Frontal cortex (tissue), 3 donors: ENCODE measurements at regions not wholly inside any gene's neighbourhood (a gene's known extent, or its start where the extent isn't known, plus 50 kb on each side); places are given as distances from the start of the nearest gene placed in this dataset.

ENCODE experiments used
- DNase-seq, 2 donors: peaks; one replicate each; pipeline ENCODE4 v3.0.0; 2012; ENCODE audit warnings: low spot score in 2 of 2
- FAIRE-seq: peaks from 2 replicates; lab custom pipeline; 2012; peaks lifted over from hg19 to GRCh38; lab: Jason Lieb, UNC
- donor health status: control.
- donor health status: control.
- donor health status: control.

- no peak for FAIRE-seq
Measured at GRCh38 chr6:22621701-22622100, 52.3 kb downstream of the HDGFL1 start.

GRCh38 chr6:22622351-22622750, 53.0 kb downstream of the HDGFL1 start:
- no peak for FAIRE-seq
- no peak for DNase-seq

More at GRCh38 chr6:22621701-22622100, 52.3 kb downstream of the HDGFL1 start:
- no peak for DNase-seq

- DNase-seq (no peak), FAIRE-seq (no peak)
Measured at GRCh38 chr6:22622813-22623212, 53.4 kb downstream of the HDGFL1 start.

DNA sequence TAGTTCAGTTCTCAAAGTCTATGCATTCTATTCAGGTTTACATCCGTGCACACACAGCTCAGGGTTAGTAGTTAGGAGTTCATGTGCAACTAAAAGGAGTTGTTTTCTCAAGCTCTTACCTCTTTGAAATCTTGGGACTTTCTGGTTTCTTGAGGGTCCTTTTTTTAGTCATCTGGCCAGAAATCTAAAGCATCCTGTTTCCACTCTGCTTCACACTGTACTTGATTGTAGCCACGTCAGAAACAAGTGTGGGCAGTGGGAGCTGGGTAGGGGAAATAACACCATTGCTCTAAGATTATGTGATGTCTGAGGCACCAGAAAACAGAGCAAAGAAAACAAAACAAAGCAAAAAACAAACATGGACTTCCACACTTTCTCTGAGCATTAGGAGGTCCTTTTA, 58.3 kb downstream of the HDGFL1 start:
- DNase-seq, result no peak
- FAIRE-seq, result no peak

- FAIRE-seq (no peak), DNase-seq (no peak)
Measured at GRCh38 chr6:22631091-22631490, 61.7 kb downstream of the HDGFL1 start.

DNA sequence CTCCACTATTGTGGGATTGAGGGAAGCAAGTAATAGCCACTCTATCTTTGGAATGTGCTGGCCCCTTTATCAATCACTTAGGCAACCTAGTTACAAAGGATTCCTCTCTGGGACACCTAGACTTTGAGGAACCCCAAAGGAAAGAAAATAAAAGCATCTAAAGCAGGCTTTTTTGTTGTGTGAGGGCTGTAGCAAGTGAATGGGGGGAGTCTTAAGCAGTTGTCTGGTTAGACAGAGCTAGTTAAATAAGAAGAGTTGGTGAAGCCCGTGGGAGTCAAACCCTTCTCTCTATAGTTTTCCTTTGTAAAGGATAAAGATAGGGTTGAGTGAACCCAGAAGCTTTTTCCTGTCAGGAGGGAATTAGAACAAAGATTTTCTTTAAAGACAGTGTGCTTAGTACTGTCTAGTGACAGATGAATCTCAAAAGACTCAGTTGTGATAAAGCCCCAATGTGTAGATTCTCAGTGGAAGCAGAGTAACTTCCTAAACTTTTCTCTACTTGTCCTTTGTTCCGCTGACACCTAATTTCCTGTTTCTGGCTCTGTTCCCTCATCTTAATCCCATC, 63.3 kb downstream of the HDGFL1 start:
- DNase-seq (no peak), FAIRE-seq (no peak)

DNA sequence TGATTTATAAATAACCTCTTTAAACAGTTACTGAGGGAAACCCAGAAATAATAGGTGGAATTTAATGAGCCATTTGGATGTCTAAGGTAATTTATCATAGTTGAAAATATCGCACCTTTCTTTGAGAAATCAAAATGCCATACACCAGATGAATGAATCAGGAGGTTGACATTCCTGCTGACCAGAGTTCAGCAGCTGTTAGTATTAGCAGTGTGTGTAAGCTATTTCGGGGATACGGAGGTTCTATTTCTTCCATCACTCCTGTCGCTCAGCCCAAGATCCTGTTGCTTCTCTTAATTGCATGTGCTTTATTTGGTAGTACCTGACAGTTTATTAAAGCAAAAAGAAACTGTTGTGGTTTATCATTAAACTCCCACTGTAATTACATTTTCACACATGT, 67.1 kb downstream of the HDGFL1 start:
- DNase-seq, result no peak
- FAIRE-seq, result no peak

DNA sequence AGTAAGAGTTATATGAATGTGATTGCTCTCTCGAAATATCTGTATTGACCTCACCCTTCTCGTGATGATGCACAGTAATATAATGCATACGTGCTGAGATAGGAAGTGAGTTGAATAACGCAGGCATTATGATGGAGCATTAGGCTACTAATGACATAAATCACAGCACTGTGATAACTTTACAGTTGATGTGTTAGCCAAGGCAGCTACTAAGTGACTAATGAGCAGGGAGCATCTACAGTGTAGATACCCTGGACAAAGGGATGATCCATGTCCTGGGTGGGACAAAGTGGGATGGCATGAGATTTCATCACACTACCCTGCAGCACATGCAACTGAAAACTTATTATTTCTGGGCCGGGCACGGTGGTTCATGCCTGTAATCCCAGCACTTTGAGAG, 68.4 kb downstream of the HDGFL1 start:
- FAIRE-seq, result no peak

GRCh38 chr6:22638320-22638719, 69.0 kb downstream of the HDGFL1 start:
- peak; percentile 21 for FAIRE-seq
- no peak for DNase-seq

More for the DNA sequence above, 68.4 kb downstream of the HDGFL1 start:
- no peak for DNase-seq

- no peak for FAIRE-seq
- DNase-seq, result no peak
Measured at GRCh38 chr6:22642254-22642653, 72.9 kb downstream of the HDGFL1 start.

GRCh38 chr6:22643780-22644179, 74.4 kb downstream of the HDGFL1 start:
- FAIRE-seq (no peak), DNase-seq (no peak)

DNA sequence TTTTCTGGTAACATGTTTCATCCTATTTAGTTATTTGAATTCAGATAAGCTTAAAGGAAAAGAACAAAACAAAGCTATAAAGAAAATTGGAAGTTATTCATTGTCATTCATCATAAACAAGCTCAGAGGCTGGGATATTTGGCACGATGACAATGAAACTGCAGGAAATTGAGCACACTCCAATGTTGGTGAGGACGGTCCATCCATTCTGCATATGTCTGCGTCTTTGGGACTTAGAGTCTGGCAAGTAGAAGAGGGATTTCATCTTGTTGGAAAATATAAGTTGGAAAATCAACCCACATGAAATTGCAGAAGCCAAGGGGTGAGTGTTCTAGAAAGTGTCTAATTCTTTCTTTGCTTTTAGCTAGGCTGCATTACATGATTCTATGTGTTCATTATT, 78.4 kb downstream of the HDGFL1 start:
- no peak for FAIRE-seq

DNA sequence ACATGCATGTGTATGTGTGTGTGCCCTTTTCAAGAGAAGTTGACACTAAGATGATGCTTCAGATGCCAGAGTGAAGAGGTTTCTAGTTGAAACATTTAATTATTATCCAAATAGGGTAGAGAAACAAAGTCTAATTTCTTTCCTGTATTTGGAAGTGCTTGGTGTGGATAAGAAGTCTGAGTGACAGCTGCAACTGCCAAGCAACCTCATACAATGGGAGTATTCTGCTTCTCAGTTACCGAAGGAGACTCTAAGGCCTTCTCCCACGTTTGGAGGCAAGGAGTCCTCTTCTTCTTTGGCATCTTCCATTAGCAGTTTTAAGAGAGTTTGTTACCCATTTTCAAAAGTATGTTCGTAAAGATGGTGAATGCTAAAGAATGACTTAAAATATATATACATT, 82.4 kb downstream of the HDGFL1 start:
- FAIRE-seq (no peak), DNase-seq (no peak)

More for the DNA sequence above, 78.4 kb downstream of the HDGFL1 start:
- DNase-seq, result no peak

DNA sequence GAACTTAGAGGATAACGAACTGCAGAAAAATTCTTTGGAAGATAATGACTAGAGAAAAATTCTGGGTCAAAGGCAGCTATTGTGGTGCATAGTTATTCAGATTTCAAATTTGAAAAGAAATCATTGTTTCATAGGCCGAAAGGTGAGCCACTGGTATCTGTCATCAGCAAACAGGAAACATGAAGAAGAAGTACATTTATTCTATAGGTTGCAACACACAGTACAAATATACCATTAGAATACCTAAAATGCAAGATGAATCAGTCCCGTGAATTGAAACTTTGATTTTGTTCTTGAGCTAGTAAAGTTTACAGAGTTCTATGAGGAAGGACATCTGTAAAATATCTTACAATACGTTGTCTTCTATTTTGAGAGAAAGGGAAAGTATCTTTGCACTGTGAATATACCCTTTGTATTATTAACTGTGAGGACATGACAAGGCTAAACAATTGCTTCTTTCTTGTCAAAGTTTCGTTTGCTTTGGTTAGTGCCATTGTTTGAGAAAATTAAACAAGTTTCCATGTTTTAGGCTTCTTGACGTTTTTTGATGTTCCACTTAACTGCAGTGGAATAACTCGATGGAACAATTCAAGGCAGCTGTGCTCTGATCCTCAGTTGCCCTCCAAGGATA, 84.7 kb downstream of the HDGFL1 start:
- FAIRE-seq, result peak; percentile 86
- peak in 1 of 2 donors; percentile 17 for DNase-seq

GRCh38 chr6:22656706-22657351, 87.5 kb downstream of the HDGFL1 start:
- DNase-seq (no peak), FAIRE-seq (no peak)

- FAIRE-seq (peak; percentile 96), DNase-seq (peak; percentile 9 to 29)
Measured at GRCh38 chr6:22657352-22657980, 88.1 kb downstream of the HDGFL1 start.

- no peak for FAIRE-seq
- no peak for DNase-seq
Measured at GRCh38 chr6:22658183-22658582, 88.8 kb downstream of the HDGFL1 start.

DNA sequence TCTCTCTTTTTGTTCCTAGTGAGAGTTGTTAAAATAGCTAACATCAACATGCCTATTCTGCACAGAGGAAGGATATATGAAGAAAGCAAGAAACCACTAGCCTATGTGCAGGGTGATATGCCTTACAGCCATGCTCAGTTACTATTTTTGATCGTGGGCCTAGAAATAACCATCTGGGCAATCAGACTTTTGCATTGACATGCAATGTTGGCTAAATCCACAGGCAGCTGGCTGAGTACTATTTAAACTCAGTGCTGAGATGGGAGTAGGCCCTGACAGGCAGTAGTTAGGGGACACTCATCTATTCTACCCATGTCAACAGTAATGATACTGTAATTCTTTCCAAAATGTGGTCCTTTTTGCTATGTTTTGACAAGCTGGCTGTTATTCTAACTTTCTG, 89.6 kb downstream of the HDGFL1 start:
- no peak for FAIRE-seq
- no peak for DNase-seq

DNA sequence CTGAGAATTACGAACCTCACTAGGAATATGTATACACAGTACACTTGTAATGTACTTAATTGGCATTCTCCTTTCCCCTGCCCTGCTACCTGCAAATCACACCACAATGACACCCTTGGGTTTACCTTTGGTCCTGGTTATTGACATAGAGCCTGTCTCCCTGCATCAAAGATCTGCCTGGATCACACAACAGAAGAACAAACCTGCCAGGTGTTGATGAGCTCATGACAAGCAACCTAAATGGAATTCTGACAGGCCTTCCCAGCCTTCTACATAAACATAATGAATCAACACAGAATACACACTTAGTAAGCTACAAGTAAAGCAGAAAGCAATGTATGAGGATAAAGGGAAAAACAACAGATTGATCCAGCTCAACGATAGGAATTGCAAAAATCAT, 95.6 kb downstream of the HDGFL1 start:
- FAIRE-seq (no peak), DNase-seq (no peak)

DNA sequence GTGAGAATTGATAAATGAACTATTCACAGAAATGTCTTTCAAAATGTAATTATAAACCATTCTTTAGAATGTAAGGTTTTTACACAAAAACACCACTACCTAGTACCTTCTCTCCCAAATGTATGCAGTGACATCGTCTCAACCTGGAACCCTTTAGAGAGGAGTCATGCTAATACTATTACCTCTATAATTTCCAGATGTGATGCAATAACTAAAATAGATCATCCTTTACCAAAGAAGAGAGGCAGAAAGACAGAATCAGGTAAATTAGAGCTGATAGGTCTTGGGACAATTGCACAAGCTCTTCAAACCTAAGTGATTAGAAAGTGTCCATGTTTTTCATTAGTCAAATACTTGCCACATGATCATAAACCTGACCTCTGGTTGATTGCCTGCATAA, 96.7 kb downstream of the HDGFL1 start:
- DNase-seq (no peak), FAIRE-seq (no peak)

DNA sequence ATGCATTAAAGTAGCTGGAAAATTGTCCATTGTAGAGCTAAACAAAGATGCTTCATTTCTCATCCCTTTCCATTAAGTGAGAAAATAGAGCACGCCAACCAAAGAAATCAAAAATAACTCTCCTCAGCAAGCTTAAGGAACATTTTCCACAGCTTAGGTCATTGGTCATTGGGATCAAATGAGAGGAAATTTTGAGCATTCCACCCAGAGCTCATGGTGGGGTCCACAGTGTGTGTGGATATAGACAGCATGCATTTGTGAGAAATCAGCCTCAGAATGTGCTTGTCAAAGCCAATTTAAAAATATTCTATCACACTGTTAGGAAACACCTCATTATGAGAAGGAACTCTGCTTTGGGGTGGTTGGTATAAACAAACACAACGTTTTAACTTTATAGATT, 97.2 kb downstream of the HDGFL1 start:
- no peak for FAIRE-seq
- DNase-seq, result no peak
